ENCODE measurements at regions not wholly inside any gene's neighbourhood (a gene's known extent, or its start where the extent isn't known, plus 50 kb on each side); places are given as distances from the start of the nearest gene placed in this dataset.

DNA sequence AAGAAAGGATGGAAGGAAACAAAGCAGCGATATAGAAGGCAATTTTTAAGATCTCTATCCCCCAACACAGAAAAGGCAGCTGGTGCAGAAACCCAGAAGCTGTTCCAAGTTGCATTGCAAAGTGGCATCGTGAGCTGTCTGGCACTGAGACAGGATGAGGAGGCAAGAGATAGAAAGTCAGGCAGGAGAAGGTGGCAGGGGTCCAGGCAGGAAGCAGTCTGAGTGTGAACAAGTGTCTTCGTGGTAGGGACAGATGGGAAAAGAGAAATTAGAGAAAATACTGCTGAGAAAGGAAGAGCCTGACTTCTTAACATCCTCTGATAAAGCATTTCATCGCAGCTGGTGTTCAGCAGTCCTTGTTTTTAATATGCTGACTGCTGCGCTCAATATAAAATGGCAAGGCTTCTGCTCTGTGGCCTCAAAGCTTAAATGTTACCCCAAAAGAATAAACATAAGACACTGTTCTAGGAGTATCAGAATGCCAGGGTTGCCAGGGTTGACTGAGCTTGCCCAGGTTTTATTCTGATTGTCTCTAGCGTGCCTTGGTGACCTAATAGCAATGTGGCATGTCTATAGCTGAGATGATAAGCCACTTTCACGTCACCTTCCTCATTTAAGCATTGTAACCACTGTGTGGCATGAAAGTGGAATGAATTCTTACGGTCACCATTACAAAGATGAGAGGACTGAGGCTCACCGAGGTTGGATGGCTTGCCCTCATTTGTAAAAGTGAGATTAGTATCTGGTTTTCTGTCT is 397.6 kb downstream of the NUAK1 start:
- no peaks in the 10 kb centered on the region for H3K36me3 Mint-ChIP-seq (ENCODE audit: low read depth)
- H3K9me3 Mint-ChIP-seq: no peaks in the 10 kb centered on the region
- no peak overlapping the region for H3K27ac Mint-ChIP-seq
- peaks cover 4% of the 10 kb centered on the region for H3K27me3 Mint-ChIP-seq
- H3K4me1 Mint-ChIP-seq: no peaks in the 10 kb centered on the region
- no peak for ATAC-seq
- DNase-seq: no peak
- no peak overlapping the region for H3K4me3 Mint-ChIP-seq

DNA sequence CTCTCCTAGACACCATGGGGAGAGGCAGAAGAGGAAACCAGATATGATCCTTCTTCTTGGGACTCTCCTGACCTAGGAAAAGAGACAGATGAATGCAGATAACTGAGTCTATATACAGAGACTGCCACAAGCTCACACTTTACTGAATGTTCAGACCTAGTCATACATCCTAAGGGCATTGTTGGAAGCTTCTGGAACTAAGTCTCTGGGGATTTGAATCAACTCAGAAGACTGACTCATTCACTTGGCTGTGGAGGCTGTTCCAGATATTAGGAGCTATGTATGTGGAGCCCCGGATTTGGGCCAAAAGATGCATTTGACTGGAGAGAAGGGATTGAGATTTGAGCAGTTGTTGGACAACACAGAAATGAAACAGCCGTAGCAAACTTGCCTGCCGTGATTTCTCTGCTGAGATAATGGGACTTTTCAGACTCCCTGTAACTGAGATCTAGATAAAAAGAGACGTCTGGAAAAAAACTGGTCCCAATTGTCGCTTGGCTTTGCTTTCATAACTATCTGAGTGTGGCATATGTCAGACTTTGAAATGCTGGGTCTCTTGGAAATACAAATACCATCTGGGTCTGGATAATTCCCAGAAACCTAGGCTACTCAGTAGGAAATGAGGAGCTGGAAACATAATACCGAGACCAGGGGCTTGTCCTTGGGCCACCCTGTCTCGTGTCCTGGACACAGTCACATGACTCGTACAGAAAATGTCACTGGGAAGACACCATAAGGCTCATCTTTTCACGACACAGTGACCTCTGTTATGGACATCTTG is 396.8 kb downstream of the NUAK1 start:
- peaks cover 4% of the 10 kb centered on the region for H3K27me3 Mint-ChIP-seq
- no peaks in the 10 kb centered on the region for H3K9me3 Mint-ChIP-seq
- H3K27ac Mint-ChIP-seq: no peak overlapping the region
- ATAC-seq: no peak
- DNase-seq: no peak
- no peaks in the 10 kb centered on the region for H3K36me3 Mint-ChIP-seq (ENCODE audit: low read depth)
- H3K4me1 Mint-ChIP-seq: no peaks in the 10 kb centered on the region
- H3K4me3 Mint-ChIP-seq: no peak overlapping the region

DNA sequence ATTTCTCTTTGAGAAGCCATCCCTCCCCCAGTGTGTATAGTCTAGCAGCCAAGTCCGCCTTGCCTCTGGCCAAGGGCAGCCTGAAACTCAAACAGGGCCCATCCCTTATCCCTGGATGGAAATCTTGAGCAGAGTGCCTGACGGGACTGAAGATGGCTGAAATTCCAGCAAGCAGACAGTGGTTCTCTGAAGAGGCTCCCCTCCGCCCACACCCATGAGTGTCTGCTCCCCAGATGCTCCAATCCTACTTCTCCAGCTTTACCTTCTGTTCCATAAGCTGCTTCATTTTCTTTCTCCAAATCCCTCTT is 396.2 kb downstream of the NUAK1 start:
- H3K27me3 Mint-ChIP-seq: peaks cover 4% of the 10 kb centered on the region

DNA sequence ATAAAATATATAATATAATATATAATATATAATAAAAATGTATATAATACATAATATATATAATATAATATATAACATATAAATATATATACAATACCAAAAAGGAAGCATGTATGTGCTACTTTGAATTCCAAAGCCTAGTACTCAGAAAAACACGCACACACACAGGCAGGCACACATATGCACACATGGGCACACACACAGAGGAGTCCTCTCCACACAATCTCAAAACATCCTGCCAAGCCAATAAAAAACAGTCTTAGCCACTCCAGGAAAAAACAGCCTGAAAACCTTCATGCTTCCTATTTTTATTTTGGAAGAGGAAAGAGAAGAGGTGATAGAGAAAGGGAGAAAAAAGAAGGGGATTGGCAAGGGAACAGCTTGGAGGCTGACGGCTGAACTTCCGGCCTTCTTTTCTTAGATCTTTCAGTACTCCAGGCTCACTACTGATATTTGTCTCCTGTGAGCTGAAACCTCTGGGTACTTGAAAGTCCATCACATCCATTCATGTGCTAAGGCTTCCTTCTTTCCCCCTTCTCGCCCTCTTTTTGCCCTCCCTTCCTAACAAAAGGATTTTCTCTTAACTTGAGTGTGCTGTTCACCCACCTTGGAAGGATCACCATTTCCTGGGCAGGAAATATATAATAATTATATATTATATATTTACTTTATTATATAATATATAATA is 394.2 kb downstream of the NUAK1 start:
- Mint-ChIP-seq H3K9me3 (no peaks in the 10 kb centered on the region), H3K4me3 (no peak overlapping the region), H3K27ac (no peak overlapping the region), H3K36me3 (ENCODE audit: low read depth) (no peaks in the 10 kb centered on the region), H3K4me1 (no peaks in the 10 kb centered on the region), H3K27me3 (no peaks in the 10 kb centered on the region)
- ATAC-seq (no peak), DNase-seq (no peak)

More for the DNA sequence above, 396.2 kb downstream of the NUAK1 start:
- Mint-ChIP-seq H3K4me1 (no peaks in the 10 kb centered on the region), H3K36me3 (ENCODE audit: low read depth) (no peaks in the 10 kb centered on the region), H3K9me3 (no peaks in the 10 kb centered on the region), H3K27ac (no peak overlapping the region), H3K4me3 (no peak overlapping the region)
- no peak for DNase-seq
- no peak for ATAC-seq

DNA sequence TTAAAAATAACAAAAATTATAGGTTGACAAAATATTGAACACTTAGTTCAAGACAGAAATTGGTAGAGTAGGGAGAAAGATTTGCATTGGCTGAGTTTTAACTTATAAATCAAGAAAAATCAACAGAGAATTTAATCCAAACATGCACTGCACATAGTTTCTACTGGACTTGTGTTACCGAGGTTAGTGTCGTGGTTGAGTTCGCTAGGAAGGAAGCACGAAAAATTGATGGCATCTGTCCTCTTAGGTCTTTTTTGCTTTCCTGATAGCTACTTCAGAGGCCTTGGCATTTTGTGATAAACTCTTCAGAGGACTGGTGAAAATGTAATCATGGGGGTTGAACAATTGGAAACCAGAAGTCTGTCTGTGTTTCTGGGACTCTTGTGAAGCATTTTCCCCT is 392.9 kb downstream of the NUAK1 start:
- no peak overlapping the region for H3K4me3 Mint-ChIP-seq

DNA sequence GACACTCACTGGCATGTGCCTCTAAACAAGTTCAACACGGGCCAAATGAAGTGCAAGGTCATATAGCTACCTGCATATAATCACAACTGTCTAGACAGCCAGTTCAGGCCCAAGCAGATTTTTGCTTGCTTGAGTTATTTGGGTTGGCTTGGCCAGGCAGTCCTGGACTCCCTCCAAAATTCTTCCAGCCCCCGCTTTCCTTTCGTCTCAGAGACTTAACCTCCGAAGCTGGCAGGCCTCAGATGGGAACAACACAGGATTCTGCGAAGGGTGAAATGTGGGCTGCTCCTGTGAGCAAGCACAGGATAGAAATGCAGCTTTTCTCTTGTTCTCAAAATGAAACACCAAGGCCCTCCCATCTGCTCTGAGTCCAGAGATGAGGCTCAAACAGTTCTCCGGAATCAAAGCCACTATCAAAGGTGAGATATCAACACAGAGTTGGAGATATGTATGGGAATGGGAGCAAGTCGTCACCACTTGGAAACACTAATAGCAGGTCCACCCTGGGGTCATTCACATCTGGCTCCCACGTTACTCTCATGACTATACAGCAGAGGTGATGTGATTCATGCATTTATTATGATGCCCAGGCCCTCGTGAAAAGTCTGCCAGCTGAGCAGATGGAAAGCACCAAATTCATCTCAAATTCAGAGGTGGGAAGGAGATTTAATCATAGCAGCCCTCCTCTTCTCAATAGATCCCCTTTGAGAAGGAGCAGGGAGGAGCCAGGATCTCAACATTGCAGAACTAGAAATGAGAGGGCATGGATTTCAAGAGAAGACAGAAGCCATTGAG is 389.8 kb downstream of the NUAK1 start:
- no peak for DNase-seq
- H3K4me1 Mint-ChIP-seq: no peaks in the 10 kb centered on the region
- H3K9me3 Mint-ChIP-seq: no peaks in the 10 kb centered on the region

More for the DNA sequence above, 392.9 kb downstream of the NUAK1 start:
- no peak overlapping the region for H3K27ac Mint-ChIP-seq
- H3K9me3 Mint-ChIP-seq: no peaks in the 10 kb centered on the region
- ATAC-seq (no peak), DNase-seq (no peak)
- H3K4me1 Mint-ChIP-seq: no peaks in the 10 kb centered on the region
- no peaks in the 10 kb centered on the region for H3K27me3 Mint-ChIP-seq
- H3K36me3 Mint-ChIP-seq (ENCODE audit: low read depth): no peaks in the 10 kb centered on the region

DNA sequence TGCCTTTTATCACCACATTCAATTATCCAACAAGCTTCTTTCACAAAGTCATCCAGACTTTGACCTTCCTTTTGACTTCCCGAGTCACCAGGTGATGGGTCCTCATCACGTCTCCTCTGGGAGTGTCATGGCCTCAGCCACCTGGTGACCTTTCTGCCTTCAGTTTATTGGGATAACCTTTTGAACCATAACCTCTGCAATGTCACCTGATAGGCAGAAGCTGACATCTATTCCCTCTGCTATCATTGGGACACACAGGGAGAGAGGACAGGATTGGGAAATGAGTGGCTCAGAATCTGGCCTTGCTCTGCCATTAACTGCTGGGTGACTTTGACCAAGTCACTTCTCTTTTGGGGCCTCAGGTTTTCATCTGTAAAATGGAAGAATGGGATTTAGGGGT is 388.7 kb downstream of the NUAK1 start:
- Mint-ChIP-seq H3K4me1 (no peaks in the 10 kb centered on the region), H3K36me3 (ENCODE audit: low read depth) (no peaks in the 10 kb centered on the region), H3K27me3 (no peaks in the 10 kb centered on the region), H3K9me3 (no peaks in the 10 kb centered on the region), H3K27ac (no peak overlapping the region), H3K4me3 (no peak overlapping the region)
- ATAC-seq (no peak), DNase-seq (no peak)

More for the DNA sequence above, 389.8 kb downstream of the NUAK1 start:
- H3K36me3 Mint-ChIP-seq (ENCODE audit: low read depth): no peaks in the 10 kb centered on the region
- H3K27ac Mint-ChIP-seq: no peak overlapping the region
- no peak overlapping the region for H3K4me3 Mint-ChIP-seq
- H3K27me3 Mint-ChIP-seq: no peaks in the 10 kb centered on the region
- no peak for ATAC-seq

DNA sequence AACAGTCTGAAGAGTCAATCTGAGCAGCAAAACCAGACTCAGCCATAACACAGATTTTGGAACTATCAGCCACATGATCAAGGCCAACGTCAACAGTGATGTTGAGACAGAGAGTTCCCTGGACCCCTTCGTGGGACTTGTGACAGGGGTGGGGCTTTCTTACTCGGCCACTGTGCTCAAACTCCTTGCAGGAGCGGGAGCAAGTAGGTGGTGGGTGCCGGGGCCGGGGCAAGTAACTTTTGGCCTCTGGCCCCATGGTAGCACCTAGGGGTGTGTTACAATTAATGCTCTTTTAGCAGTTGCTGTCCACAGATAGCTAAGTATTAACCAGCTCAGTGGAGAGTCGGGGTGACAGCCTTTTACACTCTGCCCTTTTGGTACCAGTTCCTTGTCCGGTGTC is 384.4 kb downstream of the NUAK1 start:
- no peaks in the 10 kb centered on the region for H3K36me3 Mint-ChIP-seq (ENCODE audit: low read depth)
- no peak overlapping the region for H3K4me3 Mint-ChIP-seq
- no peaks in the 10 kb centered on the region for H3K4me1 Mint-ChIP-seq
- no peak overlapping the region for H3K27ac Mint-ChIP-seq
- no peaks in the 10 kb centered on the region for H3K27me3 Mint-ChIP-seq
- H3K9me3 Mint-ChIP-seq: no peaks in the 10 kb centered on the region
- no peak for DNase-seq
- no peak for ATAC-seq

DNA sequence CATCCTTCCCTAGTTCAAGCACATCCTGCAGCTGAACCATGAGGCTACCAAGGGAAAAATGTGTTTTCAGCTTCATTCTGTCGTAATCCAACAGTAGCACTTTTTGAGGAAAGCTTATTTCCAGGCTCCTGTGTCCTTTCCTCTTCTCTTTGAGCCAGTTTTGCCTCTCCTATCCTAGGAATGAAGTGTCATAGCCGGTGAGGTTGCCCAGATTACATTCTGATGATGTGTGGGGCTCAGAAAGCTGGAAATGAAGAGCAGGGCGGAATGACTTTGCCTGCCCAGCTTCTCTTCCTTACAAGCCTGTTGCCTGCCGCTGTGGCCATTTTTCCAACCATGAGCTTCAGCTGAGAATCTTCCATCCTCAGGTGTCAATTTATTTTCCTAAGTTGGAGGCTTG is 381.8 kb downstream of the NUAK1 start:
- Mint-ChIP-seq H3K4me3 (no peak overlapping the region), H3K27ac (no peak overlapping the region), H3K36me3 (ENCODE audit: low read depth) (no peaks in the 10 kb centered on the region), H3K9me3 (no peaks in the 10 kb centered on the region), H3K4me1 (no peaks in the 10 kb centered on the region), H3K27me3 (no peaks in the 10 kb centered on the region)
- ATAC-seq: no peak
- no peak for DNase-seq

DNA sequence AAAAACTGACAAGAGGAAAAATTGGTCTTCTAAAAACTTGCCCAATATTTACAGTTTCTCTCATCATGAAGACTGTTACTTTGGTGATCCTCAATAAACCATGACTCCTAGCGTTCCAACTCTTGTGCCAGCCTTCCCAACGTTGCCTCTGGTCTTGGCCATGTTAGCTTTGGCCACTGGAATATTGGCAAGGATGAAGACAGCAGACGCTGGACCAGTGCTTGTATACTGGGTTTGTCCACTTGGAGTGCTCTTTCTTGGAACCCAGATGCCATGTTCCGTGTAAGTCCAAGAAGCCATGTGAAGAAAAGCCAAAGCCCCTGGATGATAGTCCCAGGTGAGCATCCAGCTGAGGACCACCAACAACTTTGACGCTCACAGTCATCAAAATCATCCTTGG is 379.6 kb downstream of the NUAK1 start:
- Mint-ChIP-seq H3K36me3 (ENCODE audit: low read depth) (no peaks in the 10 kb centered on the region), H3K9me3 (peaks cover 6% of the 10 kb centered on the region), H3K27me3 (peaks cover 3% of the 10 kb centered on the region), H3K27ac (no peak overlapping the region), H3K4me1 (no peaks in the 10 kb centered on the region), H3K4me3 (no peak overlapping the region)
- DNase-seq (no peak), ATAC-seq (no peak)

DNA sequence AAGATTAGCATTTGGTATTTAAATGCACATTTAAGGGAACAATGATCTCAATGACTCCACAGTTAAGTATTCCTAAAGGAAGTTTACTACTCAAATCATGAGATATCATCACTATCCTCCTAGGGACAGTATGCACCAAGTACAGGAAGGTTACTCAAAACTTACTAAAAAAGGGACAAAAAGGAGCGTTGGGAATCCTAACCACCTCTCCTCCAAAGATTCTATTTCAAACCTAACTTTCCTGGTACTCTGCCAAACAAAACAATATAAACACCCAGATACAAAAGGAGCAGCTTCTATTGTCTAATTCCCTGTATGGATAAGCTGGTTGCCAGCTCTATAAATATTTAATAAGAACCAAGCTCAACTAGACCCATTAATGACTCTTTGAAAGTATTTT is 377.7 kb downstream of the NUAK1 start:
- H3K36me3 Mint-ChIP-seq (ENCODE audit: low read depth): no peaks in the 10 kb centered on the region
- H3K9me3 Mint-ChIP-seq: peaks cover 6% of the 10 kb centered on the region
- ATAC-seq (no peak), DNase-seq (no peak)
- no peaks in the 10 kb centered on the region for H3K4me1 Mint-ChIP-seq
- H3K27ac Mint-ChIP-seq: no peak overlapping the region
- H3K4me3 Mint-ChIP-seq: no peak overlapping the region
- H3K27me3 Mint-ChIP-seq: peaks cover 3% of the 10 kb centered on the region

DNA sequence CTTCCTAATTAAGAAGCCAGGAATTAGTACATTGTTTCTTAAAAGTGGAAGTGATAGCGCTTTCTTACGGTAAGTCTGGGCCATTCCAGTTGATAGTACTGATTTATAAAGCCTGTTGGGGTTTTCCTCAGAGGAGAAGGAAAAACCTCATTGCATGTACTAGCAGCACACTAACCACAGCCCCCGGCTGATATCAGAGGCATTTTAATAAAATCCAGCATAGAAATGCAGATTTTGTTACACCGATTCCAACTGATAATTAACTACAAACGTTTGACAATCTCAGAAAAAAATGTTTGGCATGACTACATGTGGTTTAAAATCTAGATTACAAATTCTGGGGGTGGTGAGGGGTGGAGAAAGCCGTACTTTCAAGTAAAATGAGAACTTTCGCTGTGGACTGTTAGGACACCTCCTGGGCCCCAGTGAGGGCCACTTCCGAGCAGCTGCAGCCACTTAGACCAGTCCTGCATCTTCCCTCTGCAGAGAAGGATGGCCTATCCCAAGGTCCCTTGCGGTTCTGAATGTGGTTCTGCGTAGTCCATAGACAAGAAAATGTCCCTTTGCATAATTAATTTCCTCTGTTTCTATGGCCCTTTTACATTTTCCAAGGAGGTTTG is 374.4 kb downstream of the NUAK1 start:
- H3K4me3 Mint-ChIP-seq: no peak overlapping the region

DNA sequence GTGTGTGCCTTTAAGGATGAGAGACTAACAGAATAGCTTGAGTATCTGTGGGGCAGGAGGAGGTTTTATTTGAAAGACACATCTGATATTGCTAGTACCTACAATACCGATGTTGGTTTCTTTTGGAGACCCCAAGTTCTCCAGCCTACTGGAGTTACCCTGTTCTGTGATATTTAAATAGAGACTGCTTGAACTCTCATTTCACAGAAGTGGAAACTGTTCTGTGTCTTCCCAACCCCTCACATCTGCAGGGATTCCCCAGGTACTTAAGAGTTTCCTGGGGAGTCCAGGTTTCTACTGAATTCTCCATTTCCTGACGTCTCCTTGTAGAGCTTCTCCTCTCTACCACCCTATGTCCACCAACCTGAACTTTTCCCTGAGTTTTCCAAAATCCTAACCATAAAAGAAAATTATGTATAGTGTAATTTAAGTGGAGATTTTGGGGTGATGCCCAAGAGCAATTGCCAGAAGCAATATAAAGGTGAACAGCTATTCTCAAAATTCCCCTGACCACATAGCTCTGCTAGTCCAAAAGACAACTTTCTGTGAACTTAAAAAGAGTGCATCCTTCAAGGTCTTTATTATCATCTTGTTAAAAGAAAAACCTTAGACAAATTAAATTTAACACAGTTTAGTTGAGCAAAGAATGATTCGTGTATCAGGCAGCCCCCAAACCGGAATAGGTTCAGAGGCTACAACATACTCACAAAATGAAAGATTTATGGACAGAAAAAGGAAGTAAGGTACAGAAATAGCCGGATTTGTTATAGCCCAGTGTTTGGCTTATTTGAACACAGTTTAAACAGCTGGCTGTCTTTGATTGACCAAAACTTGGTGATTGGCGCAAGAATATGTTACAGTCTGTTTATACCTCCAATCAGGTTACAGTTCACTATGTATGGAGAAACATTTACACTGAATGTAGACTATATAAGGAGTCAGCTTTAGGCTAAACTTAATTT is 373.4 kb downstream of the NUAK1 start:
- DNase-seq: no peak
- H3K27ac Mint-ChIP-seq: no peak overlapping the region
- no peaks in the 10 kb centered on the region for H3K4me1 Mint-ChIP-seq
- no peak for ATAC-seq
- H3K27me3 Mint-ChIP-seq: peaks cover 3% of the 10 kb centered on the region
- no peak overlapping the region for H3K4me3 Mint-ChIP-seq
- peaks cover 6% of the 10 kb centered on the region for H3K9me3 Mint-ChIP-seq
- H3K36me3 Mint-ChIP-seq (ENCODE audit: low read depth): no peaks in the 10 kb centered on the region

More for the DNA sequence above, 374.4 kb downstream of the NUAK1 start:
- Mint-ChIP-seq H3K27ac (no peak overlapping the region), H3K27me3 (peaks cover 3% of the 10 kb centered on the region), H3K36me3 (ENCODE audit: low read depth) (no peaks in the 10 kb centered on the region), H3K9me3 (peaks cover 6% of the 10 kb centered on the region), H3K4me1 (no peaks in the 10 kb centered on the region)
- DNase-seq (no peak), ATAC-seq (no peak)
